Endothelial cell of umbilical vein (primary cell): ENCODE measurements at regions not wholly inside any gene's neighbourhood (a gene's known extent, or its start where the extent isn't known, plus 50 kb on each side); places are given as distances from the start of the nearest gene placed in this dataset.

Experiments
- BruUV-seq: library from RNA; stranded (reverse); fragments of 400-500 nt; replicated peaks from 2 replicates; lab custom pipeline; 2021; lab: Mats Ljungman, UMichigan
- CTCF ChIA-PET: fragments of 300-600, 350-600 bp; sonication (Branson Sonifier 250); formaldehyde crosslinking; loops from one replicate; lab custom pipeline; 2021; ENCODE audit warnings: antibody characterized with exemption, inconsistent platforms; lab: Charles Lee
- POLR2A ChIA-PET: fragments of 300-600, 350-600 bp; sonication (Branson Sonifier 250); formaldehyde crosslinking; loops from one replicate; lab custom pipeline; 2021; ENCODE audit warnings: antibody characterized with exemption, inconsistent platforms; lab: Charles Lee
- DNase-seq: peaks from one replicate; pipeline ENCODE4 v3.0.0-alpha.2; 2011; ENCODE audit warnings: low read depth, low spot score
- FAIRE-seq: peaks from 2 replicates; lab custom pipeline; 2011; peaks lifted over from hg19 to GRCh38; lab: Jason Lieb, UNC
- H2AFZ ChIP-seq: 2 replicates; pipeline ENCODE4 v1.6.0; 2012; ENCODE audit warnings: low read depth, low read length, control low read depth, inconsistent platforms
- H3K27ac ChIP-seq: 2 replicates; pipeline ENCODE4 v1.5.1; 2011; ENCODE audit warnings: low read depth, mild to moderate bottlenecking, control low read depth, low read length, moderate library complexity; ENCODE audit not compliant: insufficient read depth
- H3K27me3 ChIP-seq, 2 experiments: 2 replicates each; pipeline versions ENCODE4 v1.6.0 to v1.6.1; 2011; ENCODE audit warnings: low read length in 2 of 2, mixed read lengths in 1 of 2; ENCODE audit not compliant: control insufficient read depth in 2 of 2, insufficient read depth in 2 of 2
- H3K36me3 ChIP-seq, 2 experiments: 2 replicates in 1 of 2; 3 replicates in 1 of 2; pipeline ENCODE4 v1.5.1; 2011; ENCODE audit warnings: low read length in 2 of 2, mild to moderate bottlenecking in 1 of 2, moderate library complexity in 1 of 2; ENCODE audit not compliant: control insufficient read depth in 2 of 2, insufficient read depth in 2 of 2; ENCODE audit errors: extremely low read depth in 1 of 2
- H3K4me1 ChIP-seq: 3 replicates; pipeline ENCODE4 v1.5.1; 2011; ENCODE audit warnings: mild to moderate bottlenecking, low read length; ENCODE audit not compliant: control insufficient read depth, insufficient read depth; ENCODE audit errors: extremely low read depth
- H3K4me2 ChIP-seq: 2 replicates; pipeline ENCODE4 v1.6.1; 2011; ENCODE audit warnings: low read length, control low read depth, mixed read lengths; ENCODE audit not compliant: insufficient read depth
- H3K4me3 ChIP-seq, 3 experiments: fragments of 200-600 bp in 1 of 3; sonication (generic), shearing (Covaris generic) in 1 of 3; replicated peaks in 1 of 3; 2 replicates each; pipeline ENCODE4 v1.5.1; 2011 to 2016; ENCODE audit warnings: control low read depth in 3 of 3, low read length in 3 of 3, mild to moderate bottlenecking in 2 of 3, inconsistent platforms in 1 of 3, low read depth in 1 of 3, moderate library complexity in 1 of 3; ENCODE audit not compliant: insufficient read depth in 1 of 3
- H3K79me2 ChIP-seq: 2 replicates; pipeline ENCODE4 v1.6.0; 2012; ENCODE audit warnings: low read length, inconsistent platforms; ENCODE audit not compliant: control insufficient read depth, insufficient read depth
- H3K9ac ChIP-seq: replicated peaks from 2 replicates; pipeline ENCODE3; 2011; ENCODE audit warnings: low read length, control low read depth; ENCODE audit not compliant: insufficient read depth; ENCODE audit errors: extremely low read depth
- H3K9me1 ChIP-seq: replicated peaks from 3 replicates; pipeline ENCODE4 v1.6.0; 2011; ENCODE audit warnings: mild to moderate bottlenecking, low read length; ENCODE audit not compliant: control insufficient read depth, insufficient read depth; ENCODE audit errors: extremely low read depth
- H3K9me3 ChIP-seq: replicated peaks from 2 replicates; pipeline ENCODE4 v1.5.1; 2012; ENCODE audit warnings: low read length, inconsistent platforms; ENCODE audit not compliant: control insufficient read depth, insufficient read depth
- H4K20me1 ChIP-seq: replicated peaks from 2 replicates; pipeline ENCODE3; 2011; ENCODE audit warnings: mild to moderate bottlenecking, low read length; ENCODE audit not compliant: control insufficient read depth, insufficient read depth; ENCODE audit errors: extremely low read depth
- EZH2 ChIP-seq: IDR thresholded peaks from 2 replicates; pipeline ENCODE4 v1.6.1; 2012; ENCODE audit warnings: borderline replicate concordance, low read depth, mild to moderate bottlenecking, moderate library complexity, low read length, inconsistent platforms; ENCODE audit not compliant: severe bottlenecking
- GATA2 ChIP-seq: IDR thresholded peaks from 2 replicates; pipeline ENCODE4 v1.7.0; 2011; ENCODE audit warnings: low read depth, mild to moderate bottlenecking, moderate library complexity, mixed read lengths, low read length; ENCODE audit not compliant: insufficient read length, insufficient read depth
- JUN ChIP-seq: IDR thresholded peaks from 2 replicates; pipeline ENCODE4 v1.6.1; 2011; ENCODE audit warnings: borderline replicate concordance, low read depth; ENCODE audit not compliant: insufficient read length, insufficient read depth
- MYC ChIP-seq: IDR thresholded peaks from one replicate; pipeline ENCODE4 v1.6.1; 2011; ENCODE audit warnings: mild to moderate bottlenecking, low read depth, low read length
- POLR2A ChIP-seq: IDR thresholded peaks from 2 replicates; pipeline ENCODE4 v1.6.1; 2012; ENCODE audit warnings: low read depth, mild to moderate bottlenecking, control low read depth, low read length
- POLR2AphosphoS5 ChIP-seq: IDR thresholded peaks from 2 replicates; pipeline ENCODE4 v1.6.1; 2012; ENCODE audit warnings: low read depth, mild to moderate bottlenecking, control low read depth, low read length, moderate library complexity; ENCODE audit not compliant: insufficient read depth
- dilution Hi-C: fragments of 300-500 bp; cut with MboI; formaldehyde crosslinking; loops from one replicate; pipeline ENCODE4 v1.15.0; 2019; ENCODE audit warnings: low sequenced_read_pairs; ENCODE audit not compliant: extremely low pct_ligation_motif_present
- intact Hi-C: fragments of 100-400 bp; cut with micrococcal nuclease; formaldehyde crosslinking; loops from one replicate; pipeline ENCODE4 v1.10.0; 2022
- TF ChIP-seq, protein P1 (sequence below): IDR thresholded peaks from 2 replicates; pipeline ENCODE4 v1.6.1; 2011; ENCODE audit not compliant: insufficient read depth, insufficient read length

DNA sequence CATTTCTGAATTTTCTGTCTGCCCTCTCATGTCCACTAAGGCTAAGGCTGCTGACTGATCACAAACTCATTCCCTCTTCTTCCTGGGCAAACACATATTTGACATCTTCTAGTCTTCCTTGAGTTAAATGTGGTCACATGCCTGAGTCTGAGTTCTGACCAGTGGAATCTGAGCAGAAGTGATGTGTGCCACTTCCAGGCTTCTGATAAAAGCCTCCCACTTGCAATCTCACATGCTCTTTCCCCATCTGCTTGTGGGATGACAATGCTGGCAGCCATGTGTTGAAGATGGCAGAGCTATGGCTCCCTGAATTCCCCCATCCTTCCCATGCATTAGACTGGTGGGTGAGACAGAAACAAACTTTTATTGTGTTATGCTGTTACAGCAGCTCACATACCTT lies 149.9 kb upstream of the ZNF648 start:
- intact Hi-C loops (no loop called here), dilution Hi-C loops (no loop called here)
- POLR2A ChIA-PET, result no interaction called here
- CTCF ChIA-PET, result no interaction called here
- Histone ChIP-seq H3K27me3 (no peaks in the 10 kb centered on the region), H4K20me1 (no peaks in the 10 kb centered on the region), H3K4me3 (no peak overlapping the region), H3K9ac (no peak overlapping the region), H3K79me2 (no peaks in the 10 kb centered on the region), H3K4me1 (no peaks in the 10 kb centered on the region), H3K9me1 (no peaks in the 10 kb centered on the region), H3K9me3 (no peaks in the 10 kb centered on the region), H3K27ac (no peak overlapping the region), H3K4me2 (no peak overlapping the region), H2AFZ (no peak overlapping the region), H3K36me3 (no peaks in the 10 kb centered on the region)
- BruUV-seq, result no TSS peak
- no peak for FAIRE-seq
- DNase-seq, result no peak
- TF ChIP-seq POLR2A (no peak), JUN (no peak), POLR2AphosphoS5 (no peak), EZH2 (no peak), MYC (no peak), GATA2 (no peak)
- TF ChIP-seq, protein P1, sequence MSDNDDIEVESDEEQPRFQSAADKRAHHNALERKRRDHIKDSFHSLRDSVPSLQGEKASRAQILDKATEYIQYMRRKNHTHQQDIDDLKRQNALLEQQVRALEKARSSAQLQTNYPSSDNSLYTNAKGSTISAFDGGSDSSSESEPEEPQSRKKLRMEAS, result no peak

DNA sequence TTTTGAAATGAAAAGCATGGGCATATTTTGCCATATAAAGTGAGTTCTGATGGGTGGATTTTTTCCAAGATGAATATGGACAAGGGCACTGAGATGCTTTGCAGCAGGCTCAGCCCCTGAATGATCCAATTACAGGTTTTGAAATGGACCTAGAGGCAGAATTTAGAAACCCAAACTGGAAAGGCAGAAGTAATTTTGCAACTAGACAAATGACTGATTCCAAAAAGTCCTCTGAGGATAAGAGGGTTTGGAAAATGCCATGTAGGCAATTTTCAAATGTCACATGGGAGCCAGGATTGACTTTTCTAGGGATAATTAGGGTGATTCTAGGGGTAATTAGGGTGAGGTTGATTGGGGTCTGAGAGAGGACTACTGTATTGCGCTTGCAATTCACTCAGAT lies 148.9 kb upstream of the ZNF648 start:
- intact Hi-C loops (no loop called here), dilution Hi-C loops (no loop called here)
- Histone ChIP-seq H3K4me1 (no peaks in the 10 kb centered on the region), H3K36me3 (no peaks in the 10 kb centered on the region), H3K27me3 (no peaks in the 10 kb centered on the region), H3K9me3 (no peaks in the 10 kb centered on the region), H3K4me3 (no peak overlapping the region), H3K9ac (no peak overlapping the region), H3K27ac (no peak overlapping the region), H3K9me1 (no peaks in the 10 kb centered on the region), H3K4me2 (no peak overlapping the region), H4K20me1 (no peaks in the 10 kb centered on the region), H3K79me2 (no peaks in the 10 kb centered on the region), H2AFZ (no peak overlapping the region)
- TF ChIP-seq MYC, result no peak
- ChIA-PET POLR2A (no interaction called here), CTCF (no interaction called here)
- FAIRE-seq (no peak), DNase-seq (no peak)
- no TSS peak for BruUV-seq
